Stimulated activated CD4-positive, alpha-beta T cell treated with anti-CD3 and anti-CD28 coated beads, Interleukin-12 subunit alpha, Interleukin-12 subunit beta, amount 100 ng/mL, for 48 hours (primary cell): ENCODE measurements at regions not wholly inside any gene's neighbourhood (a gene's known extent, or its start where the extent isn't known, plus 50 kb on each side); places are given as distances from the start of the nearest gene placed in this dataset.

Source experiments
- DNase-seq, 3 donors: peaks; one replicate each; pipeline ENCODE4 v3.0.0-alpha.2; 2020; ENCODE audit warnings: low read depth in 2 of 3, low spot score in 1 of 3

DNA sequence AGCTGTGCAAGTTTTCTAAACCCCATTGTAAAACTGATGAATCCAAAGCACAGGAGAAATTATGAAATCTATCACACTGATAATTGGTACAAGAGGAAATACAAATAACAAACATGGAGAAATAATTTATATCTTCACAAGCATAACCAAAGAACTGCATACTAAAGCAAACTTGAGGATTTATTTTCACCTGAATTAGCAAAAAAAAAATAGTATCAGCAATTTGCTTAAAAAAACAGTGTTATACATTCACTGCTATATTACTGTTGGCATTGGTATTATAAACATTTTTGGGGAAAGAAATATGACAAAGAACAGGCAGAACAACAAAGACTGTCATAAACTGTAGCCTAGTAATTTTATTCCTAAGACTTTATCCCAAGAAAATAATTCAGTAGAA is 230.8 kb upstream of the NRP1 start:
- DNase-seq = no peak

DNA sequence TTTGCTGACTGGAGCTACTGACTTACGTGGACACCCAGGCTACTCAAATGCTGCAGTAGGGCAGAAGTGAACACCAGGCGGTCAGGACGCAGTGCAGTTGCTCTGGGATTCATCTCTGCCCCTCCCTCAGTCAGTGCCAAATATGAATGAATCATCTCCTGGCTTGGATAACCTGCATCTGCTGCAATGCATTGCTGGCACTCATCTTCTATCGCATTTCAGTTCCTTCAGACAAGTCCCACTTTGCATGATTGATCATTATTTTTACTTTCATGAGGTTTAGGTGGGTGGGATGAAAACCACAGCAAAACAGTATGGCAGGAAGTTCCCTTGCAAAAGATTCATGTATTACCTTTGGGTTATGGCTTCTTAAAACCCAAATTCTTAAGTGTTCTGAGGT is 224.6 kb upstream of the NRP1 start:
- no peak for DNase-seq

DNA sequence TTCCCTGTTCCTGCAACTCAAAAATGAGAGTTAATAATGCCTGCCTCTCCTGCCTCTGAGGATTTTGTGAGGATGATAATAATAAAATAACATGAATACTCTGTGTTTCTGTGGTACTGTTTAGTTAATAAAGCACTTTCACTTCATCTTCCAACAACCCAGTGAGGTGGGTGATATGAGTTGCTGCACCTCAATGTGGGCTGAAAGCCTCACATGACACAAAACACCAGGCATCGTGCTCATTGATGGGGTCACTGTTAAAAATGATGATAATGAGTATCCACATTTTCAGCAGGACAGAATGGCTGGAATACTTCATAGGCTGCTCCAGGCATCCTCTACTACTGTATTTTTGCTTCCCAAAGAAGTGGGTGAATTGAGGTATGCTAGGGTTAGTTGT is 222.8 kb upstream of the NRP1 start:
- no peak for DNase-seq

GRCh38 chr10:33556620-33557019 is 222.2 kb upstream of the NRP1 start:
- DNase-seq = no peak

GRCh38 chr10:33556103-33556502 is 221.6 kb upstream of the NRP1 start:
- no peak for DNase-seq

GRCh38 chr10:33553748-33554571 is 219.5 kb upstream of the NRP1 start:
- no peak for DNase-seq

GRCh38 chr10:33552290-33552689 is 217.8 kb upstream of the NRP1 start:
- DNase-seq = no peak

DNA sequence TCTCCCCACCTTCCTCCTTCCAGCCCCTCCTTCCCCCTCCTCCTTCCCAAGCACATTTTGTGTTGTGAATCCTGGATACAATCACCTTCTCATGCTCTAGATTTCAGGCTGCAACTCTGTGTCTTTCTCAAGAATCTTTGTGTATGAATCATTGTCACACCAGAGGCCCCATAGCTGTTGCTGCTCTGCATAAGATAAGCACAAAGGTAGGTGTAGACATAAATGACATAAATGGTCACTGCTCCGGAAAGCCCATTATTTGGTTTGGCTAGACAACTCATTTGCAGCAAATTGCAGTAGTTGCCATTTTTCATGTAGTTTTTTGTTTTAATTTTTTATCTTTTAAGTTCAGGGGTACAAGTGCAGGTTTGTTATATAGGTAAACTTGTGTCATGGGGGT is 216.3 kb upstream of the NRP1 start:
- DNase-seq = no peak

DNA sequence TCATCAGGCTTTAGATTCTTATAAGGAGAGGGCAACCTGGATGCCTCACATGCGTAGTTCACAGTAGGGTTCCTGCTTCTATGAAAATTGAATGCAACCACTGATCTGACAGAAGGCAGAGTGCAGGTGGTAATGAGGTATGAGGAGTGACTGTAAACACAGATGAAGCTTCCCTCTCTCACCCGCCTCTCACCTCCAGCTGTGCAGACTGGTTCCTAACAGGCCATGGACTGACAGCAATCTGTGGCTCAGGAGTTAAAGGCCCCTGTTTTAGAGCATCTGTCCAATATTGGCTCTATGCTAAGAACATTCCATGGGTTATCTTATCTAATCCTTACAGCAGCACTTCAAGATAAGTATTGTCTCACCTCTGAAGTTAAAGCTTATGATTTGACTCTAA is 213.5 kb upstream of the NRP1 start:
- no peak for DNase-seq

DNA sequence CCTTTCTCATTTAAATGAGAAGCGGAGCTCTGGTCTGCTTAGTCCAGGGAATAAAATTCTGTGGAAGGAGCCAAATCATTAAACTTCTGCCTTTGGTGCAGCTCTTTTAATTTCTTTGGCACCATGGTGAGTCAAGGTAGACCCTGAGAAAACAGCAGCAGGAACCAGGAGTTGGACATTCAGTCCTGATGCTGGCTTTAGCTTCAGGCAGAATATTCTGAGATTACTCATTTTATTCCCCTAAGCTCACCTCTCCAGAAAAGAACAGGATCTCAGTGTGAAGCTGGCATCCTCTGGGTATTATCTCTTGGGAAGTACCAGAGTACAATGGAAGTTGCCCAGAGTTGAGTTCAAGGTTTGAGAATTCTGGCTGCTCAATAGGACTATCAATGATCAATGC is 211.6 kb upstream of the NRP1 start:
- no peak for DNase-seq

DNA sequence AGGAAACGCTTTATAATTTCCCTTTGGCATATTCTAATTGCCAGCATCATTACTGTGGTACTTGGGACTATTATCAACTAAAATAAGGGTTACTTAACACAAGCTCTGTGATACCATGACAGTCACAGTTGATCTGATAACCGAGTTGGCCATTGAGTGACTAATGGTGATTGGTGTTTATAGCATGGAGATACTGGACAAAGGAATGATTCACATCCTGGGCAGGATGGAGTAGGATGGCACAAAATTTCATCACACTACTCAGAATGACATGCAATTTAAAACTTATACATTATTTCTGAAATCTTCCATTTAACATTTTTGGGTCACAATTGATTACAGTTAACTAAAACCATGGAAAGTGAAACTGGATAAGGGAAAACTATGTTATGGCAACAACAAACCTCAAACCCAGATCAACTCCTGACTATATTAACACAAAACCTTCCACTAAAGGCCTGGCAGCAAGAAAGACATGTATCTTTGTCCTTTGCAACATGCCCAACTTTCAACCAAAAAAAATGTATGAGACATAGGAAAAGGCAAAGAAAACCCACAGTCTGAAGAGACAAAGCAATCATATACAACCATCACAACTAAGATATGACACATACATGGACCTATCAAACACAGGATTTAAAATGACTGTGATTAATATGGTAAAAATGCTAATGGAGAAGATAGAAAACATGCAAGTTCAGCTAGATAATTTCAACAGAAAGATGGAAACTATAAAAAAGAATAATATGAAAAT is 208.5 kb upstream of the NRP1 start:
- DNase-seq = no peak

DNA sequence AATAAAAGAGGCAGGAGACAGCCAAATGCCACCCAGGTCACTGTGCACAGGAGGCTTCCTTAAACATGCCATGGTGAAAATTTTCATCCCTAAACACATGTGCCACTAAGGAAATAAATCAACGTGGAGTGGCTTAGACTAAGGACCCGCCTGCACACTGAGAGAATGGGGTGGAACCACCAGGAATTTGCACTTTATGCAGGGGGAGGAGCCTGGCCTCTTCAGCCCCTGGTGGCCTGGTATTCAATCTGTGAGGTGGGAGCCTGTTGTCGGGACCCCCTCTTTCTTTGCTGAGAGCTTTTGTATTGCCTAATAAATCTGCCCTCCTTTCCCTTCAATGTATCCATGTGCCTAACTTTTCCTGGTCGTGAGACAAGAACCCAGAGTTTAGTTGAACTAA is 204.6 kb upstream of the NRP1 start:
- no peak for DNase-seq

GRCh38 chr10:33537066-33537465 is 202.6 kb upstream of the NRP1 start:
- no peak for DNase-seq

- no peak for DNase-seq
Observed at GRCh38 chr10:33536508-33536907, 202.0 kb upstream of the NRP1 start.

- DNase-seq = no peak
Observed at GRCh38 chr10:33535866-33536265, 201.4 kb upstream of the NRP1 start.

DNA sequence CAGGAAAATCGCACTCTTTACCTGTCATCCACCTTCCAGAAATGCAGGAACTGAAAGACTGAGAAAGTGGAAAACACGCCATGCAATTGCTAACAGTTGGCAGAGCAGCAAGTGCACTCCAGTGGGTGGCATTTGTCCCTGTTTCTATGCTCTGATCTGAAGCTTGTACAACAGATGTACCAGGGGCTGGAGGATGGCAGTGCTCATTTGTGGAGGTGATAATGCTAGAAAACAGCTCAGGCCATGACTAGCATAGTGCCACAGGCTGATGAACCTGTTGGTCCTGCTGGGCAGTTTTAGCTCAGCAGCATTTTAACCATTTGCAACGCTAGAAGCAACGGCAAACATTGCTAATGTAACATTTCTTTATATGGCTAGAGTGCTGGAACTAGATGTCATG is 199.9 kb upstream of the NRP1 start:
- no peak for DNase-seq

- no peak for DNase-seq
Observed at GRCh38 chr10:33533612-33534011, 199.1 kb upstream of the NRP1 start.

DNA sequence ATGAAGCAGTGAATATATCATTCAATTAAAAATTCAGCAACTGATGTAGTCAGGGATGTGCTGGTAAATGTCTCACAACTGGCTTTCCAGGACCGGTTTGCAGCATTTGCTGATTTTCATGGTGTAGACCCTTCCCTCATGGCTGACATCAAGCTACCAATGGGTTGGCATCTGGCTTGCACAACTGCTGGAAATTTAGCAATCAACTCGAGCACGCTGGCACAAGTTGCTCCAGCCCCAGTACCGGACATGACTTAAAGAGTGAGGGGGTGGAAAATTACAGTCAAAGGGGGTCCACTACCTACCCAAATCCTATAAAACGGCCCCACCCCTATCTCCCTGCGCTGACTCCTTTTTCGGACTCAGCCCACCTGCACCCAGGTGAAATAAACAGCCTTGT is 198.4 kb upstream of the NRP1 start:
- DNase-seq = no peak

DNA sequence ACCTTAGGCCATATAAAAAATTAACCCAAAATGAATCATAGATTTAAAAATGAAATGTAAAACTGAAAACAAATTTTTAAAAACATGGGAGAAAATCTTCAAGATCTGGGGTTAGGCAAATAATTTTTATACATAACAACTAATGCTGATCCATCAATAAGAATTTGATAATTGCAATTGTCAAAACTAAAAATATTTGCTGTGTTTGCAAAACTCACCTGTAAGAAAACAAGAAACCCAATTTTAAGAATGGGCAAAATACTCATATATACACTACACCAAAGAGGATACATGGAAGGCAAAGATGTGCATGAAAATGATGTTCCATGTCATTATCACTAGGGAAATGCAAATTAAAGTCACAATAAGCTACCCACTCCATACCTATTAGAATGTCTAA is 194.8 kb upstream of the NRP1 start:
- DNase-seq = no peak

DNA sequence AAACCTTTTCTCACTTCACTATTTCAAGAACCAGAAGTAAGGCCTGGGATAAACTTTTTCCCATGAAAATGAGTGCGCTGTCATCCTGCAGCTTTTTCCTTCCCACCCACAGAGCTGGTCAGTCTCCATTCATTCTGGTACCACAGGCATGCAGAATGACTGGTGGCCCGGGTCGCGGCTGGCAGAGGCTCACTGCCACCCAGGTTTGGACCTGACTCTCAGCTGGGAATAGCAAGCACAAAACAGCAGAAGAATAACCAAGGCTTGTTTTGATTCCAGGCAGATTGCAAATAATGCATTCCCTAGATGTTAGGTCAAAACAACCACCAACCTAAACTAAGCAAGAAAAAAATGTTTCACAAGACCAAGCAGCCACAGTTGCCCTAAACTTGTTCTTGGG is 190.5 kb upstream of the NRP1 start:
- DNase-seq = no peak

GRCh38 chr10:33524041-33524440 is 189.6 kb upstream of the NRP1 start:
- DNase-seq = no peak

- DNase-seq = no peak
Observed at GRCh38 chr10:33523236-33523792, 188.8 kb upstream of the NRP1 start.
